GM21367 (cell line): ENCODE measurements at regions not wholly inside any gene's neighbourhood (a gene's known extent, or its start where the extent isn't known, plus 50 kb on each side); places are given as distances from the start of the nearest gene placed in this dataset.
"Not testable (repeated sequence)": the region's sequence is repeated elsewhere in the genome, so short reads cannot be mapped to it uniquely, and the experiment has no call there.

Source experiments
- ATAC-seq: cut with Tn5 transposase; IDR thresholded peaks from one replicate; pipeline ENCODE4 v1.9.1; 2021; ENCODE audit not compliant: unreplicated experiment

DNA sequence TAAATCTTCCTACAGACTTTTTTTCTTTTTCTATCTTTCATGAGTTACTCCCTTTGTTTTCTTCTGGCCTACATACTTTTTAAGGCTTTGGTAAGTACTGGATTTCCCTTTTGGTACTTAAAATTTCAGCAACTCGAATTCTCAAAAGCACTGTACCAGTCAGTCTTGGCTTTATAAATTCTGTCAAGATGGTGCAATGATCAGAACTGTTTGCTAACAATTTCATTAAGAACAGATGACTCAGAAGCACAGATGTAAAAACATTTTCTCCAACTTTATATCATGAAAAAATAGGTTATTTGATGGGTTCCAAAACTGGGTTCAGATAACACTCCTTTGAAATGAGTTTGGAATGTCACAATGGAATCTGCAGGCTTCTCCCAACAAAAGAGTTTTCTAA, 1961.8 kb upstream of the FLRT2 start:
- ATAC-seq: no peak

DNA sequence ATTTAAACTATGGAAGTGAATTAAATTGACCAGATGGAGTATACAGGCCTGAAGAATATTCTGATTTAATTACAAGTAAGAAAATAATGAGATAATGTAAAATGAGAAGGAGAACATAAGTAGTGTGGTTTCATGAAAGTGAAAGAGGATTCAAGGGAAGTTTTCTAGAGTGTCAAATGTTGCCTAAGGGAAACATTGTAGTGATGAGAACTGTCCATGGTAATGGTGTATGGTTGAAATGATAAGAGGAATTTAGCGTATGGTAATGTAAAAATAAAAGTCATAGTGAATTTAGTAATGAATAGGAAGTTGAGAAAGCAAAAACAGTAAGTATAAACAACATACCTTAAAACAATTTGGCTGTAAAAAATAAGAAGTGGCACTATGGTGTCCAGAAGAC, 1954.6 kb upstream of the FLRT2 start:
- ATAC-seq: no peak

DNA sequence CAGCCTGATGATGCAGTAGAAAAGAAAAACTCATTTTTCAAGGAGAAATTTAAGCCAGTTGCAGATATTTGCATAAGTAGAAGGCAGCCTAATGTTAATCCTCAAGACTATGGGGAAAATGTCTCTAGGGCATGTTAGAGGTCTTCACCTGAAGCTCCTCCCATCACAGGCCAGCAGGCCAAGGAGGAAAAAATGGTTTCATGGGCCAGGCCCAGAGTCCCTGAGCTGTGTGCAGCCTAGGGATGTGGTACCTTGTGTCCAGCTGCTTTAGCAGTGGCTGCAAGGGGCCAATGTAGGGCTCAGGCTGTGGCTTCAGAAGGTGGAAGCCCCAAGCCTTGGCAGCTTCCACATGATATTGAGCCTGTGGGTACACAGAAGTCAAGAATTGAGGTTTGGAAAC, 1946.7 kb upstream of the FLRT2 start:
- ATAC-seq: no peak

DNA sequence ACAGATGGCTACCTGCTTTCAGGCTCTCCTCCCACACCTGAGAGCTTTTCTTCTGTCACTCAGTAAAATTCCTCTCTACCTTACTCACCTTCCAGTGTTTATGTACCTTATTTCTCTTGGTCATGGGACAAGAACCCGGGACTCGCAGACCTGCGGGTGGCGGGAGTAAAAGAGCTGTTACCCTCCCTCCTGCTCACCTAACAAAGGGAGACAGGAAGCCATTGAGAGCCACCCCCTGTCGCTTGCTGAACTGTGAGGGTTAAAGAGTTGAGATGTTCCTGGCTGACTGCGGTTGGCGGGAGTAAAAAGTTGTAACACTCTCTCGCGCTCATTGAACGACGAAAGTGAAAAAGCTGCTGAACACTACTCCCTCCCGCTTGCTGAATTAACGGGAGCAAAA, 1935.1 kb upstream of the FLRT2 start:
- ATAC-seq: no peak

DNA sequence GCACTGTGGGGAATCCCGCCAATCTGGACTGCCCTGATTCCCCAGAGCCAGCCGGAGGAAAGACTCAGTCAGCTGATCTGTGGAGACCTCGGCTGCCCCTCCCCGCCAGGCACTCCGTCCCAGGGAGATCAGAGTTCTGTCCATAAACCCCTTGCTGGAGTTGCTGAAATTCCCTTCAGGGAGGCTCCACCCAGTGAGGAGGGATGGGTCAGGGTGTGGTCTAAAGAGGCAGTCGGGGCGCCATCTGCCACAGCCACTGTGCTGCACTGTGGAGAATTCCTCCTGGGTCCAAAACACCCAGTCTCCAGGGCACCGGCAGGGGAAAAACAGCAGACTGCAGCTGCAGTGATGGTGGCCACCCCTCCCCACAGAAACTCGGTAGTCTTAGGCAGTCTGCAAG, 1922.3 kb upstream of the FLRT2 start:
- no peak for ATAC-seq

DNA sequence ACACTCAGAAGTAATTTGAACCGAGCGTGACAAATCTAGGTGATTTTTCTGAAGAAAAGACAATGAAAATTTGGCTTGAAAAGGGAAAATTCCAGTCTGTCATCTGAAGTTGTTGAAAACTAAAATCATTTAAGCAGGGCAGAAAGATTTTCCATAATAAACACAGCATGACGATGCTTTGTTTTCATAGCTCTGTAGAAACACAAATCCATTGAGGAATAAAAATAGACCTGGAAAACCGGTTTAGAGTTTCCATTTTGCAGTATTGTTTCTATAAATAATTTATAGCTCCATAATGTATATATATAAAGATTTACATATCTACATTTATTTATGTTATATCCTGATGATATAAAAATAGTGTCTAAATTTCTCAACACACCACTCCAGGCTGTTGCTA, 1918.5 kb upstream of the FLRT2 start:
- ATAC-seq: no peak

- ATAC-seq: no peak
These were observed 1918.0 kb upstream of the FLRT2 start for GRCh38 chr14:83611906-83612390.

GRCh38 chr14:83614956-83615355, 1915.0 kb upstream of the FLRT2 start:
- no peak for ATAC-seq

- no peak for ATAC-seq
These were observed 1905.4 kb upstream of the FLRT2 start for GRCh38 chr14:83624541-83624940.

- ATAC-seq: no peak
These were observed 1897.6 kb upstream of the FLRT2 start for GRCh38 chr14:83632375-83632774.

- ATAC-seq: no peak
These were observed 1891.0 kb upstream of the FLRT2 start for GRCh38 chr14:83638748-83639504.

DNA sequence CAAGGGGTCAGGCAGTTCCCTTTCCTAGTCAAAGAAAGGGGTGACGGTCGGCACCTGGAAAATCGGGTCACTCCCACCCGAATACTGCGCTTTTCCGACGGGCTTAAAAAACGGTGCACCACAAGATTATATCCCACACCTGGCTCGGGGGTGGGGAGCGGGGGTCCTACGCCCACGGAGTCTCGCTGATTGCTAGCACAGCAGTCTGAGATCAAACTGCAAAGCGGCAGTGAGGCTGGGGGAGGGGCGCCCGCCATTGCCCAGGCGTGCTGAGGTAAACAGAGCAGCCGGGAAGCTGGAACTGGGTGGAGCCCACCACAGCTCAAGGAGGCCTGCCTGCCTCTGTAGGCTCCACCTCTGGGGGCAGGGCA, 1890.5 kb upstream of the FLRT2 start:
- ATAC-seq: not testable (repeated sequence)

GRCh38 chr14:83646228-83646627, 1883.7 kb upstream of the FLRT2 start:
- ATAC-seq: no peak

DNA sequence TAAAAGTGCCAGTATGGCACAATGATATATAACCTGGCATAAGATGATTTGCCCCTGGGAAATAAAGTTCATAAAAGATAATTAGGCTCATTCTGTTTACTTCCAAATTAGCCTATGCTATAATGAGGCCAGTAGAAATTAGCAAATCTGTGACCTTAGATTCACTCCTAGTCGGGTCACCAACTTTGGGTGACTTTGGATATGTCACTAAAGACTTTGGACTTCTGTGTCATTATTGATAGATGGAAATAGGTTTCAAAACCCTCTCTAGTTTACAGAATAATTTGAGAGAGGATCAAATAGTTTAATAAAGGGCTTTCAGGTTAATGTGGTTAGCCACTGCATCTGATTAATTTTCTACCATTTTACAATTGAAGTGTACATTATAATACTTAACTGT, 1869.3 kb upstream of the FLRT2 start:
- ATAC-seq: no peak

GRCh38 chr14:83664389-83664788, 1865.6 kb upstream of the FLRT2 start:
- ATAC-seq: no peak

GRCh38 chr14:83689265-83689664, 1840.7 kb upstream of the FLRT2 start:
- no peak for ATAC-seq

DNA sequence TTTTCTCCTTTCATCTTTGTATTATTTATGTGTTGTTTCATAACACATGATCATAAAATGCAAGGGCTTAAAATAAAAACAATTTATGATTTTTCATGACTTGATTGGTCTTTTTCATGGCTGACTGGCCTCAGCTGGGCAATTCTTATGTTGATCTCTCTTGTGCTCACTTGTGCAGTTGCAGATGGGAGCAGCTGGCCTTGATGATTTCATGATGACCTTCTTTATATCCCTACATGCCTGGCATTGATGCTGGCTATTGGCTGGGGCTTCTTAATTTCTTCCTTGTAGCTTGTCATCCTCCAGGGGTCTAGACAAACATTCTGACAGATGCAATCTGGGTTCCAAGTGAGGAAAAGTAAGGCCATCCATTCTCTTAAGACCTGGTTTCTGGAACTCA, 1832.8 kb upstream of the FLRT2 start:
- ATAC-seq: no peak

- no peak for ATAC-seq
These were observed 1827.3 kb upstream of the FLRT2 start for GRCh38 chr14:83702619-83703018.

GRCh38 chr14:83706231-83706954, 1823.6 kb upstream of the FLRT2 start:
- ATAC-seq: no peak

GRCh38 chr14:83707056-83707455, 1822.9 kb upstream of the FLRT2 start:
- no peak for ATAC-seq

- ATAC-seq: no peak
These were observed 1820.8 kb upstream of the FLRT2 start for GRCh38 chr14:83709116-83709515.

- no peak for ATAC-seq
These were observed 1818.9 kb upstream of the FLRT2 start for GRCh38 chr14:83711046-83711445.
